H9 (cell line): ENCODE measurements at regions not wholly inside any gene's neighbourhood (a gene's known extent, or its start where the extent isn't known, plus 50 kb on each side); places are given as distances from the start of the nearest gene placed in this dataset.

Experiments used
- DNase-seq: peaks from one replicate; pipeline ENCODE4 v3.0.0-alpha.2; 2017
- H2AFZ ChIP-seq: one replicate; pipeline ENCODE4 v1.6.1; 2013; ENCODE audit warnings: mild to moderate bottlenecking, low read length, control low read depth, moderate library complexity
- H2AK5ac ChIP-seq: 2 replicates; pipeline ENCODE4 v1.6.1; 2013; ENCODE audit warnings: low read length, control low read depth, mixed read lengths; ENCODE audit not compliant: insufficient read length
- H2BK120ac ChIP-seq: one replicate; pipeline ENCODE4 v1.6.1; 2013; ENCODE audit warnings: low read depth, mild to moderate bottlenecking, low read length, control low read depth, inconsistent platforms; ENCODE audit not compliant: poor library complexity, severe bottlenecking
- H2BK12ac ChIP-seq: 2 replicates; pipeline ENCODE4 v1.6.1; 2013; ENCODE audit warnings: low read length, control low read depth, mixed read lengths, low read depth; ENCODE audit not compliant: insufficient read length
- H2BK15ac ChIP-seq: 2 replicates; pipeline ENCODE4 v1.6.1; 2013; ENCODE audit warnings: low read depth, low read length, control low read depth
- H2BK20ac ChIP-seq: one replicate; pipeline ENCODE4 v1.6.1; 2013; ENCODE audit warnings: low read depth, mild to moderate bottlenecking, low read length, control low read depth, inconsistent platforms; ENCODE audit not compliant: poor library complexity, severe bottlenecking
- H2BK5ac ChIP-seq: 2 replicates; pipeline ENCODE4 v1.6.1; 2013; ENCODE audit warnings: low read length, control low read depth, mixed read lengths; ENCODE audit not compliant: insufficient read length
- H3K14ac ChIP-seq: 2 replicates; pipeline ENCODE4 v1.6.1; 2013; ENCODE audit warnings: low read length, control low read depth; ENCODE audit not compliant: insufficient read depth
- H3K18ac ChIP-seq: 2 replicates; pipeline ENCODE4 v1.6.1; 2013; ENCODE audit warnings: low read depth, mild to moderate bottlenecking, mixed read lengths, low read length, control low read depth; ENCODE audit not compliant: insufficient read length
- H3K23ac ChIP-seq: 2 replicates; pipeline ENCODE4 v1.6.1; 2013; ENCODE audit warnings: low read length, control low read depth, mixed read lengths, low read depth; ENCODE audit not compliant: insufficient read length
- H3K23me2 ChIP-seq: 2 replicates; pipeline ENCODE4 v1.6.1; 2013; ENCODE audit warnings: low read depth, mild to moderate bottlenecking, mixed read lengths, low read length, control low read depth; ENCODE audit not compliant: insufficient read length, poor library complexity, severe bottlenecking
- H3K27ac ChIP-seq: 2 replicates; pipeline ENCODE4 v1.5.1; 2013; ENCODE audit warnings: low read length, control low read depth, mixed read lengths, low read depth; ENCODE audit not compliant: insufficient read length
- H3K27me3 ChIP-seq: 2 replicates; pipeline ENCODE4 v1.6.1; 2013; ENCODE audit warnings: low read length, control low read depth, inconsistent platforms; ENCODE audit not compliant: insufficient read depth
- H3K4ac ChIP-seq: 2 replicates; pipeline ENCODE4 v1.6.1; 2013; ENCODE audit warnings: low read depth, mild to moderate bottlenecking, control low read depth, inconsistent platforms, low read length, moderate library complexity
- H3K4me1 ChIP-seq: 2 replicates; pipeline ENCODE4 v1.6.1; 2013; ENCODE audit warnings: low read length, control low read depth, inconsistent platforms; ENCODE audit not compliant: insufficient read depth
- H3K4me2 ChIP-seq: 2 replicates; pipeline ENCODE4 v1.6.1; 2013; ENCODE audit warnings: low read length, control low read depth, mixed read lengths; ENCODE audit not compliant: insufficient read length, insufficient read depth
- H3K56ac ChIP-seq: 2 replicates; pipeline ENCODE4 v1.6.1; 2013; ENCODE audit warnings: low read depth, mild to moderate bottlenecking, mixed read lengths, low read length, control low read depth; ENCODE audit not compliant: insufficient read length
- H3K79me1 ChIP-seq: 2 replicates; pipeline ENCODE4 v1.6.1; 2013; ENCODE audit warnings: low read depth, mild to moderate bottlenecking, moderate library complexity, low read length, control low read depth, inconsistent platforms; ENCODE audit not compliant: insufficient read depth, poor library complexity, severe bottlenecking
- H3K79me2 ChIP-seq: 2 replicates; pipeline ENCODE4 v1.6.1; 2013; ENCODE audit warnings: low read length, control low read depth, inconsistent platforms; ENCODE audit not compliant: insufficient read depth
- H3K9ac ChIP-seq: 2 replicates; pipeline ENCODE4 v1.6.1; 2013; ENCODE audit warnings: low read length, control low read depth, mixed read lengths; ENCODE audit not compliant: insufficient read length; ENCODE audit errors: extremely low read depth
- H3K9me3 ChIP-seq: one replicate; pipeline ENCODE4 v1.6.1; 2013; ENCODE audit warnings: low read depth, low read length, inconsistent platforms; ENCODE audit not compliant: control insufficient read depth
- H3T11ph ChIP-seq: one replicate; pipeline ENCODE4 v1.6.1; 2013; ENCODE audit warnings: mild to moderate bottlenecking, low read length, control low read depth, inconsistent platforms
- H4K20me1 ChIP-seq: one replicate; pipeline ENCODE4 v1.6.1; 2013; ENCODE audit not compliant: control insufficient read depth, insufficient read length, insufficient read depth
- H4K5ac ChIP-seq: 2 replicates; pipeline ENCODE4 v1.6.1; 2013; ENCODE audit warnings: low read depth, mild to moderate bottlenecking, mixed read lengths, low read length, control low read depth; ENCODE audit not compliant: insufficient read length
- H4K8ac ChIP-seq: replicated peaks from 2 replicates; pipeline ENCODE4 v1.6.1; 2013; ENCODE audit warnings: low read length, control low read depth, mixed read lengths, low read depth; ENCODE audit not compliant: insufficient read length
- H4K91ac ChIP-seq: 2 replicates; pipeline ENCODE4 v1.6.1; 2013; ENCODE audit warnings: low read depth, mild to moderate bottlenecking, moderate library complexity, mixed read lengths, low read length, control low read depth; ENCODE audit not compliant: insufficient read length
- H3K27ac Mint-ChIP-seq, 3 experiments: 2 replicates in 2 of 3; 3 replicates in 1 of 3; pipeline ENCODE4 v1.8.0; 2020 to 2021; ENCODE audit warnings: mixed read lengths in 3 of 3, mild to moderate bottlenecking in 1 of 3, moderate library complexity in 1 of 3
- H3K27me3 Mint-ChIP-seq: 2 replicates; pipeline ENCODE4 v1.8.0; 2021; ENCODE audit warnings: low read depth, mild to moderate bottlenecking, moderate library complexity, mixed read lengths
- H3K36me3 Mint-ChIP-seq, 3 experiments: 2 replicates in 2 of 3; 3 replicates in 1 of 3; pipeline ENCODE4 v1.8.0; 2020 to 2021; ENCODE audit warnings: low read depth in 3 of 3, mixed read lengths in 3 of 3; ENCODE audit not compliant: insufficient read depth in 1 of 3
- H3K4me1 Mint-ChIP-seq, 2 experiments: 2 replicates each; pipeline ENCODE4 v1.8.0; 2020; ENCODE audit warnings: mixed read lengths in 2 of 2
- H3K4me3 Mint-ChIP-seq, 2 experiments: 2 replicates in 1 of 2; 3 replicates in 1 of 2; pipeline ENCODE4 v1.8.0; 2020 to 2021; ENCODE audit warnings: mild to moderate bottlenecking in 2 of 2, mixed read lengths in 2 of 2, moderate library complexity in 1 of 2
- H3K9me3 Mint-ChIP-seq, 2 experiments: 2 replicates in 1 of 2; 3 replicates in 1 of 2; pipeline ENCODE4 v1.8.0; 2020; ENCODE audit warnings: mild to moderate bottlenecking in 2 of 2, mixed read lengths in 2 of 2, moderate library complexity in 1 of 2
- CTCF ChIP-seq: fragments of 200-600 bp; sonication (generic); conservative IDR thresholded peaks from 3 replicates; pipeline ENCODE4 v1.8.0; 2021; ENCODE audit warnings: antibody characterized with exemption, mild to moderate bottlenecking
- WGBS: extraction: QIAGEN DNeasy Blood & Tissue Kit; methylation state at CpG from one replicate; pipeline ENCODE4 v1.1.7; 2013; ENCODE audit warnings: missing lambda C conversion rate, low lambda C conversion rate, mixed read lengths; ENCODE audit not compliant: insufficient read length; ENCODE audit errors: extremely low coverage; 5-methylcytosine and 5-hydroxymethylcytosine counted together

DNA sequence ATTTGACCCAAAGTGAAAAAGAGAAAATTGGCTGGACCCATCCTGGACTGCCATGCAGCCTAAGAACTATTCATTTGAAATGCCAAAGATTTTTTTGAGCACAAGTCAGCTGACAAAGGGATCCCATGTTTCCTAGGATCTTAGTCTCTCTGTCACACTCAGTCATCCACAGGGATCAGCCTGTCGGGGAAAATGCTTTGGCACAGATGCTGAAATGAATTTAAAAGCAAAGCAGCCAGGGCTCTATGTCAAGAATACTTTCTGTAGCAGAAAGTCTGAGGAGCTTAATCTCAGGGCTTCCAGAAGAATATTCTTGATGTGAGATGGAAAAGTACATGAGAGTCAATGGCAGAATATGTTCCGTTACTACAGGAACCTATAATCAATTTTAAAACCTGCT, 1900.8 kb downstream of the MRPL39 start:
- H4K91ac ChIP-seq: no peak overlapping the region
- H2BK20ac ChIP-seq: no peak overlapping the region
- H3K4me2 ChIP-seq: no peak overlapping the region
- no CpG with 5 or more reads among the region's 2 CpGs for WGBS
- no peak overlapping the region for H3K14ac ChIP-seq
- peaks cover 0 to 6% (median 2%) of the 10 kb centered on the region in 3 experiments; a peak in 2 of 7 replicates for H3K36me3 Mint-ChIP-seq
- H3K18ac ChIP-seq: no peak overlapping the region
- no peak overlapping the region for H2BK12ac ChIP-seq
- no peak for TF ChIP-seq CTCF
- H3K27ac ChIP-seq: no peak overlapping the region
- no peak for DNase-seq
- H2BK5ac ChIP-seq: no peak overlapping the region
- no peak overlapping the region for H2BK120ac ChIP-seq
- H3K9me3 Mint-ChIP-seq: peaks cover 38 to 62% of the 10 kb centered on the region in 2 experiments
- H3K4me1 ChIP-seq: no peaks in the 10 kb centered on the region
- no peaks in the 10 kb centered on the region; the same call in none of the 2 replicates for H3K27me3 Mint-ChIP-seq
- H3K27ac Mint-ChIP-seq: no peak overlapping the region
- no peaks in the 10 kb centered on the region for H4K20me1 ChIP-seq
- no peak overlapping the region for H2BK15ac ChIP-seq
- H3K4ac ChIP-seq: no peak overlapping the region
- no peak overlapping the region for H3T11ph ChIP-seq
- H3K23ac ChIP-seq: no peak overlapping the region
- H2AFZ ChIP-seq: no peak overlapping the region
- H2AK5ac ChIP-seq: no peak overlapping the region
- no peaks in the 10 kb centered on the region for H3K27me3 ChIP-seq
- H3K79me2 ChIP-seq: no peaks in the 10 kb centered on the region
- H4K8ac ChIP-seq: no peak overlapping the region
- no peaks in the 10 kb centered on the region for H3K23me2 ChIP-seq
- no peaks in the 10 kb centered on the region for H3K9me3 ChIP-seq
- H3K4me3 Mint-ChIP-seq: no peak overlapping the region
- H3K4me1 Mint-ChIP-seq: no peaks in the 10 kb centered on the region
- H3K79me1 ChIP-seq: no peaks in the 10 kb centered on the region
- no peak overlapping the region for H3K56ac ChIP-seq
- no peak overlapping the region for H4K5ac ChIP-seq
- no peak overlapping the region for H3K9ac ChIP-seq
